NB4 (cell line): ENCODE measurements at regions not wholly inside any gene's neighbourhood (a gene's known extent, or its start where the extent isn't known, plus 50 kb on each side); places are given as distances from the start of the nearest gene placed in this dataset.

Experiments used
- DNase-seq: peaks from one replicate; pipeline ENCODE4 v3.0.0; 2010; ENCODE audit warnings: low read depth
- H3K4me3 ChIP-seq: one replicate; pipeline ENCODE4 v1.5.1; 2011; ENCODE audit warnings: mild to moderate bottlenecking, low read depth, low read length, moderate library complexity
- CTCF ChIP-seq: IDR thresholded peaks from one replicate; pipeline ENCODE4 v1.5.1; 2012; ENCODE audit warnings: low read depth, low read length
- MAX ChIP-seq: IDR thresholded peaks from 2 replicates; pipeline ENCODE4 v1.6.1; 2011; ENCODE audit warnings: low read depth, low read length
- MYC ChIP-seq: IDR thresholded peaks from 2 replicates; pipeline ENCODE4 v1.6.1; 2011; ENCODE audit warnings: low read depth, low read length
- POLR2A ChIP-seq: IDR thresholded peaks from 2 replicates; pipeline ENCODE4 v1.6.1; 2011; ENCODE audit warnings: mild to moderate bottlenecking; ENCODE audit not compliant: insufficient read length; ENCODE audit errors: extremely low read depth

GRCh38 chrX:10028283-10029104 is 61.3 kb downstream of the CLDN34 start:
- no peak for TF ChIP-seq CTCF
- TF ChIP-seq POLR2A = no peak
- no peak for TF ChIP-seq MAX
- TF ChIP-seq MYC = no peak
- no peak overlapping the region for H3K4me3 ChIP-seq
- no peak for DNase-seq

- TF ChIP-seq MYC (no peak), MAX (no peak), CTCF (no peak), POLR2A (no peak)
- no peak for DNase-seq
- no peak overlapping the region for H3K4me3 ChIP-seq
These were observed 63.4 kb downstream of the CLDN34 start for GRCh38 chrX:10030570-10030969.

GRCh38 chrX:10031746-10032145 is 64.6 kb downstream of the CLDN34 start:
- no peak overlapping the region for H3K4me3 ChIP-seq
- no peak for DNase-seq
- TF ChIP-seq CTCF (no peak), MAX (no peak), POLR2A (no peak), MYC (no peak)

GRCh38 chrX:10032147-10032546 is 65.0 kb downstream of the CLDN34 start:
- no peak overlapping the region for H3K4me3 ChIP-seq
- TF ChIP-seq POLR2A = no peak
- no peak for TF ChIP-seq CTCF
- TF ChIP-seq MAX = no peak
- TF ChIP-seq MYC = no peak
- DNase-seq = no peak

GRCh38 chrX:10033375-10034007 is 66.3 kb downstream of the CLDN34 start:
- TF ChIP-seq MYC = no peak
- no peak for TF ChIP-seq MAX
- TF ChIP-seq POLR2A = no peak
- TF ChIP-seq CTCF = no peak
- no peak for DNase-seq
- H3K4me3 ChIP-seq = no peak overlapping the region
